ENCODE measurements at regions not wholly inside any gene's neighbourhood (a gene's known extent, or its start where the extent isn't known, plus 50 kb on each side); places are given as distances from the start of the nearest gene placed in this dataset.

DNA sequence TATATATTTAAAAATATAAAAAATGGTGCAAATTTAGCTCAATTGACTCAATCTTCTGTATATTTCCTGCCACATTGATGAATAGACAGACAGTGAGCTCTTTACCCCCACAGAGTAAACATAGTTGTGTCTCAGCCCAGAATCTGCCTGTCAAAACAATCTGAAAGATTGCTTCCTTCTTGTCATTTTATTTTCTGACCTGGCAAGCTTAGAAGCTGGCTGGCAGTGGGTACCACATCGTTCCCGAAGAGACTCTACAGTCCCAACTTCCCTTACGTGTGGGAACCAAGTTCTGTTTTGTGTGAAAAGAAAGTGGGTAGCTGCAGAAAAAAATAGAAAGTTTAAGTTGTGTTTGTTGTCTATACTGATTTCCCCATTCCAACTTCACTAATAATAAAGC lies 629.3 kb upstream of the NEGR1 start:
- Histone ChIP-seq H3K4me3 (ENCODE audit: low read length) (no peak overlapping the region), H3K27ac (ENCODE audit: low read depth, low read length) (no peak overlapping the region), H3K36me3 (ENCODE audit: control insufficient read depth, insufficient read depth, low read length) (no peaks in the 10 kb centered on the region), H3K9me3 (ENCODE audit: control insufficient read depth, low read length) (no peaks in the 10 kb centered on the region), H3K27me3 (ENCODE audit: control insufficient read depth, insufficient read depth, low read length, poor library complexity, severe bottlenecking) (no peaks in the 10 kb centered on the region), H3K9ac (ENCODE audit: extremely low read depth, low read length, poor library complexity, severe bottlenecking) (no peak overlapping the region), H3K4me1 (ENCODE audit: control insufficient read depth, insufficient read depth, low read length) (peaks cover 7% of the 10 kb centered on the region)
- H3K36me3 Mint-ChIP-seq (ENCODE audit: low read depth): no peaks in the 10 kb centered on the region
- no peaks in the 10 kb centered on the region for H3K9me3 Mint-ChIP-seq
- TF ChIP-seq, protein P1, sequence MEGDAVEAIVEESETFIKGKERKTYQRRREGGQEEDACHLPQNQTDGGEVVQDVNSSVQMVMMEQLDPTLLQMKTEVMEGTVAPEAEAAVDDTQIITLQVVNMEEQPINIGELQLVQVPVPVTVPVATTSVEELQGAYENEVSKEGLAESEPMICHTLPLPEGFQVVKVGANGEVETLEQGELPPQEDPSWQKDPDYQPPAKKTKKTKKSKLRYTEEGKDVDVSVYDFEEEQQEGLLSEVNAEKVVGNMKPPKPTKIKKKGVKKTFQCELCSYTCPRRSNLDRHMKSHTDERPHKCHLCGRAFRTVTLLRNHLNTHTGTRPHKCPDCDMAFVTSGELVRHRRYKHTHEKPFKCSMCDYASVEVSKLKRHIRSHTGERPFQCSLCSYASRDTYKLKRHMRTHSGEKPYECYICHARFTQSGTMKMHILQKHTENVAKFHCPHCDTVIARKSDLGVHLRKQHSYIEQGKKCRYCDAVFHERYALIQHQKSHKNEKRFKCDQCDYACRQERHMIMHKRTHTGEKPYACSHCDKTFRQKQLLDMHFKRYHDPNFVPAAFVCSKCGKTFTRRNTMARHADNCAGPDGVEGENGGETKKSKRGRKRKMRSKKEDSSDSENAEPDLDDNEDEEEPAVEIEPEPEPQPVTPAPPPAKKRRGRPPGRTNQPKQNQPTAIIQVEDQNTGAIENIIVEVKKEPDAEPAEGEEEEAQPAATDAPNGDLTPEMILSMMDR (conservative IDR thresholded peaks at IDR 0.05): no peak
- DNase-seq: no peak
- no peak overlapping the region for H3K27ac Mint-ChIP-seq
- WGBS, 2 experiments (ENCODE audit: insufficient coverage in 1 of 2, insufficient read length in 1 of 2): 100% methylated on average over 3 of the region's 3 CpGs; no CpG with 5 or more reads in 1 of the 2 experiments
- no peaks in the 10 kb centered on the region for H3K27me3 Mint-ChIP-seq (ENCODE audit: insufficient read depth)
- H3K4me1 Mint-ChIP-seq: peaks cover 8% of the 10 kb centered on the region
- no peak overlapping the region for H3K4me3 Mint-ChIP-seq

DNA sequence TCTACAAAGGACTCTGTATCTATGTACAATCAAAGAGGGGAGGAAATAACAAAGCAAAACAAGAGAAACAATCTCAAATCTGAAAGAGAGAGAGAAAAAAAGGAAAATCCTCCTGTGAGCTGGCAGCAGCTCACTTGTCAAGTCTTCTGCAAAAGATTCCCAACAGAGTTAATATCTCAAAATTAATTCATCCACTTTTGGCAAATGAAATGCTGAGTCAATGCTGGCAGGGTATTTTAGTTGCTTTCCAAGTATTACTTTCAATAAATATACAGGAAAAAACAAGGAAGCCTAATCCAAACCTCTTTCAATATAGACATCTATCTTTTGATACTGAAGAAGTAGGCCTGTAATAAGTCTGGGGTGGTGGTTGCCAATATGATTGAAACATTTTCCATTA lies 613.9 kb upstream of the NEGR1 start:
- peaks cover 2% of the 10 kb centered on the region for H3K36me3 Mint-ChIP-seq (ENCODE audit: low read depth)
- Histone ChIP-seq H3K27me3 (ENCODE audit: control insufficient read depth, insufficient read depth, low read length, poor library complexity, severe bottlenecking) (no peaks in the 10 kb centered on the region), H3K4me1 (ENCODE audit: control insufficient read depth, insufficient read depth, low read length) (no peaks in the 10 kb centered on the region), H3K4me3 (ENCODE audit: low read length) (no peak overlapping the region), H3K27ac (ENCODE audit: low read depth, low read length) (no peak overlapping the region), H3K9me3 (ENCODE audit: control insufficient read depth, low read length) (no peaks in the 10 kb centered on the region), H3K9ac (ENCODE audit: extremely low read depth, low read length, poor library complexity, severe bottlenecking) (no peak overlapping the region), H3K36me3 (ENCODE audit: control insufficient read depth, insufficient read depth, low read length) (no peaks in the 10 kb centered on the region)
- no peaks in the 10 kb centered on the region for H3K27me3 Mint-ChIP-seq (ENCODE audit: insufficient read depth)
- peaks cover 14% of the 10 kb centered on the region for H3K9me3 Mint-ChIP-seq
- H3K4me1 Mint-ChIP-seq: peaks cover 3% of the 10 kb centered on the region
- no peak overlapping the region for H3K27ac Mint-ChIP-seq
- TF ChIP-seq, protein P1 (conservative IDR thresholded peaks at IDR 0.05): no peak
- no peak overlapping the region for H3K4me3 Mint-ChIP-seq
- no peak for DNase-seq

DNA sequence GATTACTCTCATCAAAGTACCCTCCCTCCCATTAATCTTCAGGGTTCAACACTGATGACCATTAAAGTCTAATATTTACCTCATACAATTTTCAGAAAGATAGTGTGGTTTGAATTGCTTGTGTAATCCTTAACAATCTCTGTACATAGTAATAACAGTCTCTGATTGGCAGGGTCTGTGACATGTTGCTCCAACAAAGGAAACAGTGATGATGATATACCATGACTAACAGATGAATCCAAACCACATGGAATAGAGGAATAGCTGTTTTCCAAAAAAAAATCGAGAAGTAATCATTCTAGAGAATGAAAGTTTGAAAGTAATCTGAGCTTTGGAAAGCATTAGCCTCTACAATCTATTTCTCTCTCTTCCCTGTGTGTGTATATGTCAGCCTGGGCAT lies 610.1 kb upstream of the NEGR1 start:
- no peak overlapping the region for H3K27ac Mint-ChIP-seq
- 89% methylated on average over 1 of the region's 1 CpG; no CpG with 5 or more reads in 1 of the 2 experiments for WGBS, 2 experiments (ENCODE audit: insufficient coverage in 1 of 2, insufficient read length in 1 of 2)
- H3K27me3 Mint-ChIP-seq (ENCODE audit: insufficient read depth): no peaks in the 10 kb centered on the region
- no peaks in the 10 kb centered on the region for H3K36me3 Mint-ChIP-seq (ENCODE audit: low read depth)
- Histone ChIP-seq H3K4me3 (ENCODE audit: low read length) (no peak overlapping the region), H3K27ac (ENCODE audit: low read depth, low read length) (no peak overlapping the region), H3K9me3 (ENCODE audit: control insufficient read depth, low read length) (no peaks in the 10 kb centered on the region), H3K27me3 (ENCODE audit: control insufficient read depth, insufficient read depth, low read length, poor library complexity, severe bottlenecking) (no peaks in the 10 kb centered on the region), H3K4me1 (ENCODE audit: control insufficient read depth, insufficient read depth, low read length) (no peaks in the 10 kb centered on the region), H3K36me3 (ENCODE audit: control insufficient read depth, insufficient read depth, low read length) (no peaks in the 10 kb centered on the region), H3K9ac (ENCODE audit: extremely low read depth, low read length, poor library complexity, severe bottlenecking) (no peak overlapping the region)
- no peaks in the 10 kb centered on the region for H3K9me3 Mint-ChIP-seq
- H3K4me1 Mint-ChIP-seq: peaks cover 3% of the 10 kb centered on the region
- no peak overlapping the region for H3K4me3 Mint-ChIP-seq
- DNase-seq: no peak
- TF ChIP-seq, protein P1 (conservative IDR thresholded peaks at IDR 0.05): no peak

All from endodermal cell (in vitro differentiated cells).